HepG2 (cell line): ENCODE measurements at regions not wholly inside any gene's neighbourhood (a gene's known extent, or its start where the extent isn't known, plus 50 kb on each side); places are given as distances from the start of the nearest gene placed in this dataset.

ENCODE experiments used
- ATAC-seq: fragments of 200-7000 bp; cut with Tn5 transposase; 3 replicates; pipeline ENCODE4 v1.9.1; 2020; ENCODE audit warnings: mild to moderate bottlenecking, moderate library complexity
- BruUV-seq: library from RNA; stranded (reverse); fragments of 400-500 nt; replicated peaks from 2 replicates; lab custom pipeline; 2021; lab: Mats Ljungman, UMichigan
- CTCF ChIA-PET: fragments of 300-600 bp; formaldehyde crosslinking; extraction: SDS; loops from one replicate; lab custom pipeline; 2021; ENCODE audit warnings: low total read pairs, inconsistent platforms, low intra/inter-chr PET ratio; lab: Yijun Ruan, JAX
- POLR2A ChIA-PET: fragments of 350-600 bp; sonication (Branson Sonifier 250); formaldehyde crosslinking; loops from one replicate; lab custom pipeline; 2020; ENCODE audit warnings: antibody characterized with exemption, inconsistent platforms; lab: Yijun Ruan, JAX
- DNase-seq: peaks from one replicate; pipeline ENCODE4 v3.0.0-alpha.2; 2015; ENCODE audit warnings: low spot score
- FAIRE-seq: peaks from 3 replicates; lab custom pipeline; 2011; peaks lifted over from hg19 to GRCh38; lab: Jason Lieb, UNC
- H2AFZ ChIP-seq: one replicate; pipeline ENCODE4 v1.6.1; 2011; ENCODE audit warnings: low read length, inconsistent platforms
- H3K27ac ChIP-seq: fragments of 300-600 bp; 3 replicates; pipeline ENCODE4 v1.8.0; 2011; ENCODE audit warnings: mixed run types, mild to moderate bottlenecking, mixed read lengths, low read length, inconsistent platforms; ENCODE audit not compliant: insufficient read depth; ENCODE audit errors: extremely low read length
- H3K27me3 ChIP-seq, 2 experiments: fragments of 200-600 bp in 1 of 2; 2 replicates in 1 of 2; 3 replicates in 1 of 2; pipeline versions ENCODE4 v1.6.0 to v1.8.0; 2011; ENCODE audit warnings: low read length in 2 of 2, mild to moderate bottlenecking in 2 of 2, moderate library complexity in 2 of 2, inconsistent platforms in 1 of 2; ENCODE audit not compliant: insufficient read depth in 2 of 2, control insufficient read depth in 1 of 2
- H3K36me3 ChIP-seq, 2 experiments: fragments of 200-600 bp in 1 of 2; replicated peaks in 1 of 2; 2 replicates in 1 of 2; 3 replicates in 1 of 2; pipeline versions ENCODE4 v1.5.1 to v1.8.0; 2011; ENCODE audit warnings: low read length in 2 of 2, inconsistent platforms in 1 of 2; ENCODE audit not compliant: insufficient read depth in 2 of 2, control insufficient read depth in 1 of 2
- H3K4me1 ChIP-seq: 2 replicates; pipeline ENCODE4 v1.5.1; 2012; ENCODE audit warnings: low read length, inconsistent platforms; ENCODE audit not compliant: insufficient read depth
- H3K4me2 ChIP-seq: 2 replicates; pipeline ENCODE4 v1.6.0; 2011; ENCODE audit warnings: low read depth, low read length, inconsistent platforms
- H3K4me3 ChIP-seq, 3 experiments: fragments of 200-600 bp in 1 of 3; sonication (generic), shearing (Covaris generic) in 1 of 3; replicated peaks in 1 of 3; 2 replicates each; pipeline ENCODE4 v1.5.1; 2011 to 2016; ENCODE audit warnings: low read length in 3 of 3, inconsistent platforms in 2 of 3, low read depth in 2 of 3, mild to moderate bottlenecking in 2 of 3, control low read depth in 1 of 3, mixed read lengths in 1 of 3; ENCODE audit not compliant: insufficient read depth in 1 of 3
- H3K79me2 ChIP-seq: one replicate; pipeline ENCODE4 v1.6.1; 2011; ENCODE audit warnings: low read length, inconsistent platforms; ENCODE audit not compliant: insufficient read depth
- H3K9ac ChIP-seq: 2 replicates; pipeline ENCODE4 v1.6.0; 2011; ENCODE audit warnings: mild to moderate bottlenecking, low read depth, low read length, inconsistent platforms; ENCODE audit not compliant: insufficient read depth
- H3K9me3 ChIP-seq: 2 replicates; pipeline ENCODE4 v1.5.1; 2012; ENCODE audit warnings: mild to moderate bottlenecking, low read length
- H4K20me1 ChIP-seq: 2 replicates; pipeline ENCODE4 v1.6.0; 2011; ENCODE audit warnings: inconsistent platforms, mild to moderate bottlenecking, low read length, moderate library complexity; ENCODE audit not compliant: insufficient read depth
- BCL6 ChIP-seq: IDR thresholded peaks from 2 replicates; pipeline ENCODE4 v1.6.1; 2016; ENCODE audit warnings: missing genetic modification reagents, missing compliant biosample characterization
- BRCA1 ChIP-seq: sonication (generic); formaldehyde crosslinking; IDR thresholded peaks from 2 replicates; pipeline ENCODE4 v1.4.0; 2020; ENCODE audit warnings: missing genetic modification reagents
- DDIT3 ChIP-seq: sonication (generic); formaldehyde crosslinking; IDR thresholded peaks from 2 replicates; pipeline ENCODE4 v1.4.0; 2020; ENCODE audit warnings: mild to moderate bottlenecking, missing genetic modification reagents
- ELK4 ChIP-seq: sonication (generic); formaldehyde crosslinking; IDR thresholded peaks from 2 replicates; pipeline ENCODE4 v1.9.0; 2021; ENCODE audit warnings: missing genetic modification reagents, borderline replicate concordance
- GATA4 ChIP-seq: sonication (generic); IDR thresholded peaks from 2 replicates; pipeline ENCODE4 v1.6.1; 2016; ENCODE audit warnings: antibody characterized with exemption, low read depth, borderline replicate concordance
- HOXA7 ChIP-seq: sonication (generic); formaldehyde crosslinking; IDR thresholded peaks from 2 replicates; pipeline ENCODE4 v1.8.1; 2022; ENCODE audit warnings: mild to moderate bottlenecking, missing genetic modification reagents, moderate library complexity
- MIXL1 ChIP-seq: IDR thresholded peaks from 2 replicates; pipeline ENCODE4 v1.6.1; 2016
- MTERF4 ChIP-seq: sonication (generic); formaldehyde crosslinking; IDR thresholded peaks from 2 replicates; pipeline ENCODE4 v1.8.0; 2023; ENCODE audit warnings: mild to moderate bottlenecking, missing genetic modification reagents
- NONO ChIP-seq, 2 experiments: fragments of 450-650 bp in 1 of 2; sonication (generic) in 1 of 2; formaldehyde crosslinking in 1 of 2; IDR thresholded peaks in 1 of 2; conservative IDR thresholded peaks in 1 of 2; 2 replicates each; pipeline versions ENCODE4 v1.6.1 to v1.8.0; 2017 to 2022; ENCODE audit warnings: mild to moderate bottlenecking in 1 of 2, missing genetic modification reagents in 1 of 2, moderate library complexity in 1 of 2
- RBAK ChIP-seq: sonication (generic); formaldehyde crosslinking; IDR thresholded peaks from 2 replicates; pipeline ENCODE4 v1.5.1; 2020; ENCODE audit warnings: mild to moderate bottlenecking, missing genetic modification reagents
- SMAD9 ChIP-seq: sonication (generic); formaldehyde crosslinking; IDR thresholded peaks from 2 replicates; pipeline ENCODE4 v1.5.1; 2020; ENCODE audit warnings: mild to moderate bottlenecking, missing genetic modification reagents
- TCF12 ChIP-seq, 2 experiments: fragments of 450-650 bp in 1 of 2; sonication (generic) in 1 of 2; formaldehyde crosslinking in 1 of 2; IDR thresholded peaks; 2 replicates each; pipeline versions ENCODE4 v1.6.1 to v1.8.0; 2017 to 2022; ENCODE audit warnings: antibody characterized with exemption in 1 of 2, mild to moderate bottlenecking in 1 of 2, missing genetic modification reagents in 1 of 2, moderate library complexity in 1 of 2
- ZBTB25 ChIP-seq: IDR thresholded peaks from 2 replicates; pipeline ENCODE4 v1.6.1; 2018; ENCODE audit warnings: missing genetic modification reagents
- ZFP82 ChIP-seq: sonication (generic); formaldehyde crosslinking; IDR thresholded peaks from 2 replicates; pipeline ENCODE4 v1.5.1; 2020; ENCODE audit warnings: mild to moderate bottlenecking, missing genetic modification reagents, borderline replicate concordance
- ZNF142 ChIP-seq: sonication (generic); formaldehyde crosslinking; IDR thresholded peaks from 2 replicates; pipeline ENCODE4 v1.4.0; 2020; ENCODE audit warnings: missing genetic modification reagents
- ZNF383 ChIP-seq: sonication (generic); formaldehyde crosslinking; IDR thresholded peaks from 2 replicates; pipeline ENCODE4 v1.4.0; 2020; ENCODE audit warnings: missing genetic modification reagents, mild to moderate bottlenecking, borderline replicate concordance
- ZNF776 ChIP-seq: sonication (generic); formaldehyde crosslinking; IDR thresholded peaks from 2 replicates; pipeline ENCODE4 v1.4.0; 2020; ENCODE audit warnings: mild to moderate bottlenecking, missing genetic modification reagents
- WGBS: methylation state at CpG from one replicate; pipeline ENCODE4 v1.1.6; 2017; ENCODE audit warnings: low lambda C conversion rate; 5-methylcytosine and 5-hydroxymethylcytosine counted together
- in situ Hi-C: cut with HindIII; loops from 2 replicates; pipeline ENCODE4 v1.10.0; 2017; ENCODE audit warnings: low pct_unique_long_range_greater_than_20kb; ENCODE audit not compliant: extremely low pct_ligation_motif_present
- intact Hi-C: fragments of 100-400 bp; cut with micrococcal nuclease; formaldehyde crosslinking; loops from one replicate; pipeline ENCODE4 v1.10.0; 2022; ENCODE audit not compliant: unreplicated experiment

GRCh38 chr5:2423634-2424033, 327.8 kb downstream of the IRX2 start:
- no peak overlapping the region for H3K9ac ChIP-seq
- intact Hi-C loops, result no loop called here
- no peaks in the 10 kb centered on the region for H3K9me3 ChIP-seq
- no peak for DNase-seq
- no peaks in the 10 kb centered on the region for H3K79me2 ChIP-seq
- POLR2A ChIA-PET, result no interaction called here
- 21% methylated on average over 2 of the region's 2 CpGs for WGBS
- no peak for ATAC-seq
- CTCF ChIA-PET, result no interaction called here
- no peak overlapping the region for H3K4me3 ChIP-seq
- H3K4me2 ChIP-seq, result no peak overlapping the region
- no peak overlapping the region for H2AFZ ChIP-seq
- in situ Hi-C loops, result no loop called here
- FAIRE-seq, result no peak
- H4K20me1 ChIP-seq, result no peaks in the 10 kb centered on the region
- H3K27ac ChIP-seq, result no peak overlapping the region
- no peaks in the 10 kb centered on the region for H3K4me1 ChIP-seq
- H3K27me3 ChIP-seq, result no peaks in the 10 kb centered on the region
- BruUV-seq, result no TSS peak
- H3K36me3 ChIP-seq, result no peaks in the 10 kb centered on the region
- TF ChIP-seq NONO (IDR thresholded peaks at IDR 0.05) (no peak), NONO (CRISPR knock-in tag; conservative IDR thresholded peaks at IDR 0.05) (no peak), MTERF4 (CRISPR knock-in tag) (no peak), BRCA1 (CRISPR knock-in tag) (no peak), RBAK (CRISPR knock-in tag) (no peak), ELK4 (CRISPR knock-in tag) (no peak), GATA4 (no peak), SMAD9 (no peak), BCL6 (CRISPR knock-in tag) (no peak), HOXA7 (CRISPR knock-in tag) (no peak), ZNF383 (CRISPR knock-in tag) (no peak), ZBTB25 (CRISPR knock-in tag) (no peak), MIXL1 (CRISPR knock-in tag) (no peak), ZNF776 (CRISPR knock-in tag) (no peak), TCF12 (IDR thresholded peaks at IDR 0.05) (no peak), TCF12 (CRISPR knock-in tag; IDR thresholded peaks at IDR 0.05) (no peak), ZFP82 (CRISPR knock-in tag) (no peak), ZNF142 (no peak), DDIT3 (CRISPR knock-in tag) (no peak)
